OCI-LY1 (cell line): ENCODE measurements at regions not wholly inside any gene's neighbourhood (a gene's known extent, or its start where the extent isn't known, plus 50 kb on each side); places are given as distances from the start of the nearest gene placed in this dataset.

ENCODE experiments used
- H2AFZ ChIP-seq: fragments of 200-600 bp; sonication (generic), shearing (Covaris generic); 2 replicates; pipeline ENCODE4 v1.6.0; 2014; ENCODE audit warnings: antibody characterized with exemption, mild to moderate bottlenecking, low read length
- H3F3A ChIP-seq: fragments of 200-600 bp; sonication (generic), shearing (Covaris generic); 2 replicates; pipeline ENCODE4 v1.6.0; 2014; ENCODE audit warnings: mild to moderate bottlenecking, antibody characterized with exemption, low read length, moderate library complexity; ENCODE audit not compliant: insufficient read depth
- H3K27ac ChIP-seq: fragments of 200-600 bp; sonication (generic); 2 replicates; pipeline ENCODE4 v1.5.1; 2014; ENCODE audit warnings: low read length, mixed run types, mild to moderate bottlenecking, low read depth; ENCODE audit not compliant: poor library complexity, severe bottlenecking
- H3K27me3 ChIP-seq: fragments of 200-600 bp; sonication (generic); 2 replicates; pipeline ENCODE4 v1.6.0; 2014; ENCODE audit warnings: antibody characterized with exemption, mild to moderate bottlenecking, low read length, moderate library complexity; ENCODE audit not compliant: insufficient read depth
- H3K36me3 ChIP-seq: fragments of 200-600 bp; sonication (generic); 2 replicates; pipeline ENCODE4 v1.6.1; 2014; ENCODE audit warnings: mild to moderate bottlenecking, antibody characterized with exemption, low read length, moderate library complexity, mixed read lengths; ENCODE audit not compliant: insufficient read depth
- H3K4me1 ChIP-seq: fragments of 200-600 bp; sonication (generic); 2 replicates; pipeline ENCODE4 v1.5.1; 2014; ENCODE audit warnings: mild to moderate bottlenecking, low read length, moderate library complexity; ENCODE audit not compliant: insufficient read depth, severe bottlenecking
- H3K4me2 ChIP-seq: fragments of 200-600 bp; sonication (generic), shearing (Covaris generic); 2 replicates; pipeline ENCODE4 v1.6.1; 2014; ENCODE audit warnings: low read length
- H3K4me3 ChIP-seq: fragments of 200-600 bp; sonication (generic); 2 replicates; pipeline ENCODE4 v1.5.1; 2014; ENCODE audit warnings: low read length, low read depth, mild to moderate bottlenecking, mixed read lengths; ENCODE audit not compliant: poor library complexity, severe bottlenecking
- H3K79me2 ChIP-seq: fragments of 200-600 bp; shearing (Covaris generic); 2 replicates; pipeline ENCODE4 v1.6.1; 2016; ENCODE audit warnings: mixed run types, low read length, mixed read lengths; ENCODE audit not compliant: insufficient read depth
- H3K9ac ChIP-seq: fragments of 200-600 bp; sonication (generic), shearing (Covaris generic); 2 replicates; pipeline ENCODE4 v1.6.1; 2014; ENCODE audit warnings: mild to moderate bottlenecking, low read length, mixed read lengths
- H3K9me2 ChIP-seq: fragments of 200-600 bp; sonication (generic), shearing (Covaris generic); 2 replicates; pipeline ENCODE4 v1.6.1; 2014; ENCODE audit warnings: low read depth, mild to moderate bottlenecking, low read length, mixed read lengths
- H3K9me3 ChIP-seq: fragments of 200-600 bp; shearing (Covaris generic); 2 replicates; pipeline ENCODE4 v1.6.1; 2014; ENCODE audit warnings: low read length, mixed read lengths
- H4K20me1 ChIP-seq: fragments of 200-600 bp; sonication (generic), shearing (Covaris generic); 2 replicates; pipeline ENCODE4 v1.6.0; 2016; ENCODE audit warnings: mild to moderate bottlenecking, low read length; ENCODE audit not compliant: insufficient read depth
- EZH2 ChIP-seq: fragments of 200-600 bp; sonication (generic), shearing (Covaris generic); IDR thresholded peaks from 2 replicates; pipeline ENCODE4 v1.8.0; 2017; ENCODE audit warnings: borderline replicate concordance, mixed run types, mild to moderate bottlenecking, antibody characterized with exemption, low read length, moderate library complexity, mixed read lengths
- TF ChIP-seq, protein P1 (sequence below): fragments of 200-600 bp; sonication (generic), shearing (Covaris generic); IDR thresholded peaks from 2 replicates; pipeline ENCODE4 v1.5.1; 2017; ENCODE audit warnings: mild to moderate bottlenecking, antibody characterized with exemption, low read length, moderate library complexity, mixed read lengths

DNA sequence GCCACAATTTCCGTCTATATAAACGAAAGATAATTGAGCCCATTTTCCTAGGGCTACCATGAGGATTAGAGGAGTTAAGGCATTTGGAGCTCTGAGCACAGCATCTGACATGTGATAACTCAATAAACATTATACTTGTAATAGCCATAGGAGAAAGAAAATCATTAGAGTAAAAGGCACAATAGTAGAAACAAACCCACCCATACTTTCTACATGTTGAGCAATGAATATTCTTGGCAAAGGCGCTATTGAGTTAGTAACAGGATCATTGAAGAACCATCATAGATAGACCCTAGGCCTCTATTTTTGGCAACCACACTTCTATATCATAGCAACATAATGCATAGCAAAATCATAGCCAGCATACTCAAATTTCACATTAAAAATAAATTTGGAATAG, 664.1 kb downstream of the NOVA1 start:
- H3F3A ChIP-seq, result no peaks in the 10 kb centered on the region
- TF ChIP-seq, protein P1, sequence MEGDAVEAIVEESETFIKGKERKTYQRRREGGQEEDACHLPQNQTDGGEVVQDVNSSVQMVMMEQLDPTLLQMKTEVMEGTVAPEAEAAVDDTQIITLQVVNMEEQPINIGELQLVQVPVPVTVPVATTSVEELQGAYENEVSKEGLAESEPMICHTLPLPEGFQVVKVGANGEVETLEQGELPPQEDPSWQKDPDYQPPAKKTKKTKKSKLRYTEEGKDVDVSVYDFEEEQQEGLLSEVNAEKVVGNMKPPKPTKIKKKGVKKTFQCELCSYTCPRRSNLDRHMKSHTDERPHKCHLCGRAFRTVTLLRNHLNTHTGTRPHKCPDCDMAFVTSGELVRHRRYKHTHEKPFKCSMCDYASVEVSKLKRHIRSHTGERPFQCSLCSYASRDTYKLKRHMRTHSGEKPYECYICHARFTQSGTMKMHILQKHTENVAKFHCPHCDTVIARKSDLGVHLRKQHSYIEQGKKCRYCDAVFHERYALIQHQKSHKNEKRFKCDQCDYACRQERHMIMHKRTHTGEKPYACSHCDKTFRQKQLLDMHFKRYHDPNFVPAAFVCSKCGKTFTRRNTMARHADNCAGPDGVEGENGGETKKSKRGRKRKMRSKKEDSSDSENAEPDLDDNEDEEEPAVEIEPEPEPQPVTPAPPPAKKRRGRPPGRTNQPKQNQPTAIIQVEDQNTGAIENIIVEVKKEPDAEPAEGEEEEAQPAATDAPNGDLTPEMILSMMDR, result no peak
- no peak for TF ChIP-seq EZH2
- H3K9me3 ChIP-seq, result no peaks in the 10 kb centered on the region

DNA sequence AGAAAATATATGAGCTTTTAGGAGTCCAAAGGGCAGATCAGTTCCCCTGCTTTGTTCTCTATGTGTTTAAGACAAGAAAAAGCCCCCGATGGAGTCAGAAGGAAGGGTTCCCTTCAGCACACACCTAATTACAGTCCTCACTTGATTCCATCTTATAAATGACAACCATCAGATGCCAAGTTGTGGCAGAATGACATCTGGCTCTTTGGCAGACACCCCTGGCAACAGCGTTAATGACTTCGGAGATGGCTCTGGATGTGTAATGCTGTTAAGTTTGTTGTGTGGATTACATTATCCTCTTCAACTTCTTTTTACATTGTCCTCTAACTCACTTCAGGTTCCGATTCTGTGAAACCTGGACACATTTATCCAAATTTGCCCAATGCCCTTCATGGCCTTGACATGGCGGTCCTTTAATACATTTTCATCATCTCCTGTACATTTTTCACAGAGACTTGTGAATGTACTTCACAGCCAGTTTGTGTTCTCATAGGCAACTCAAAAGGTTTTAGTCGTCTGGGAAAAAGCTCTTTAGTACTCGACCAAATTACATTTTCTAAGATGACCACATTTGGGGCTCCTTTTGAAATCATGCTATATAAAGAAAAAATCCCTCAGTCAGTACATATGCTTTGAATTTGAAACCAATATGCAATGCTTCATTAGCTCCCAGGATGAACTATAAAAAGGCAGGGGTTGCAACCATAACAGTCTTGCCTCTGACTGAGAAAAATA, 667.8 kb downstream of the NOVA1 start:
- H3K79me2 ChIP-seq, result no peaks in the 10 kb centered on the region
- H3K27me3 ChIP-seq, result no peaks in the 10 kb centered on the region
- H3F3A ChIP-seq, result no peaks in the 10 kb centered on the region
- no peak overlapping the region for H3K4me2 ChIP-seq
- H2AFZ ChIP-seq, result no peak overlapping the region
- no peak for TF ChIP-seq EZH2
- TF ChIP-seq, protein P1, result no peak
- H3K4me1 ChIP-seq, result no peaks in the 10 kb centered on the region
- no peaks in the 10 kb centered on the region for H3K36me3 ChIP-seq
- H3K9ac ChIP-seq, result no peak overlapping the region
- H3K9me3 ChIP-seq, result no peaks in the 10 kb centered on the region
- H3K4me3 ChIP-seq, result no peak overlapping the region
- no peaks in the 10 kb centered on the region for H4K20me1 ChIP-seq
- H3K9me2 ChIP-seq, result no peaks in the 10 kb centered on the region
- no peak overlapping the region for H3K27ac ChIP-seq

More for the DNA sequence above, 664.1 kb downstream of the NOVA1 start:
- H3K27me3 ChIP-seq, result no peaks in the 10 kb centered on the region
- no peak overlapping the region for H3K4me3 ChIP-seq
- H3K27ac ChIP-seq, result no peak overlapping the region
- no peaks in the 10 kb centered on the region for H3K9me2 ChIP-seq
- H3K4me2 ChIP-seq, result no peak overlapping the region
- H4K20me1 ChIP-seq, result no peaks in the 10 kb centered on the region
- no peaks in the 10 kb centered on the region for H3K79me2 ChIP-seq
- H2AFZ ChIP-seq, result no peak overlapping the region
- H3K36me3 ChIP-seq, result no peaks in the 10 kb centered on the region
- no peaks in the 10 kb centered on the region for H3K4me1 ChIP-seq
- H3K9ac ChIP-seq, result no peak overlapping the region

DNA sequence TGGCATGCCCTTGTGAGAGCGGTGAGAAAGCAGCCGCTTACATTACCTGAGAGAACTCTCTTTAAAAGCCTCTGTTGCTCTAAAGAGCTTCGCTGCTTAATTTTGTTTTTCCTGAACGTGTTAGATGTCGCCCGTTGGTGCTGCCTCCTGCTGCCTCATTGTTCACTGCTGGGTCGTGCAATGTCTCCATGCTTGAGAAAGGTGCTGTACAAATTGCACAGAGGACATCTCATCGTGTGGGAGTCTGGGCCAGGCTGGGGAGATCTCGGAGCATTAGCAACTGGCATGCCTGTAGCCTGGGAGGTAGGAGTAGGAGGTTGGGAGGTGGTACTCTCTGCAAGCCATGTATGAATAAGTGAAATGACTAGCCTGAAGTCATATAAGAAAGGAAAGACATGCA, 686.0 kb downstream of the NOVA1 start:
- Histone ChIP-seq H3K27me3 (no peaks in the 10 kb centered on the region), H2AFZ (no peak overlapping the region), H3K4me2 (no peak overlapping the region), H3K9me2 (no peaks in the 10 kb centered on the region), H3K79me2 (no peaks in the 10 kb centered on the region), H3F3A (no peaks in the 10 kb centered on the region), H3K9me3 (no peaks in the 10 kb centered on the region), H4K20me1 (no peaks in the 10 kb centered on the region), H3K9ac (no peak overlapping the region), H3K4me1 (no peaks in the 10 kb centered on the region), H3K27ac (no peak overlapping the region), H3K4me3 (no peak overlapping the region), H3K36me3 (no peaks in the 10 kb centered on the region)
- TF ChIP-seq EZH2, result no peak
- TF ChIP-seq, protein P1, result no peak
